Spleen (tissue), 11 donors: ENCODE measurements at regions not wholly inside any gene's neighbourhood (a gene's known extent, or its start where the extent isn't known, plus 50 kb on each side); places are given as distances from the start of the nearest gene placed in this dataset.
"Not testable (repeated sequence)": the region's sequence is repeated elsewhere in the genome, so short reads cannot be mapped to it uniquely, and the experiment has no call there.

Source experiments
- DNase-seq: peaks from one replicate; pipeline ENCODE4 v3.0.0-alpha.2; 2020
- H3K27ac ChIP-seq, 8 donors: fragments of 200-600 bp; sonication (generic) in 7 of 8; 1 replicate in 4 of 8; 2 replicates in 4 of 8; pipeline versions ENCODE4 v1.5.0 to v1.8.0; 2016 to 2021; ENCODE audit warnings: inconsistent platforms in 4 of 8, mild to moderate bottlenecking in 4 of 8, moderate library complexity in 1 of 8
- H3K27me3 ChIP-seq, 7 donors: fragments of 200-600 bp; sonication (generic) in 6 of 7; replicated peaks in 1 of 7; 1 replicate in 4 of 7; 2 replicates in 3 of 7; pipeline versions ENCODE4 v1.5.0 to v1.8.0; 2016 to 2021; ENCODE audit warnings: inconsistent platforms in 3 of 7, mild to moderate bottlenecking in 1 of 7
- H3K36me3 ChIP-seq, 6 donors: fragments of 200-600 bp; sonication (generic) in 5 of 6; 1 replicate in 4 of 6; 2 replicates in 2 of 6; pipeline versions ENCODE4 v1.5.0 to v1.8.0; 2016 to 2021; ENCODE audit warnings: inconsistent platforms in 2 of 6
- H3K4me1 ChIP-seq, 6 donors: fragments of 200-600 bp; sonication (generic) in 5 of 6; 1 replicate in 3 of 6; 2 replicates in 3 of 6; pipeline versions ENCODE4 v1.5.0 to v1.8.0; 2016 to 2021; ENCODE audit warnings: inconsistent platforms in 3 of 6
- H3K4me3 ChIP-seq, 8 donors: fragments of 200-600 bp; sonication (generic) in 7 of 8; 1 replicate in 4 of 8; 2 replicates in 4 of 8; pipeline versions ENCODE4 v1.5.0 to v1.8.0; 2016 to 2021; ENCODE audit warnings: inconsistent platforms in 4 of 8, mild to moderate bottlenecking in 4 of 8, moderate library complexity in 2 of 8
- H3K9me3 ChIP-seq, 8 donors: fragments of 200-600 bp; sonication (generic) in 7 of 8; 1 replicate in 4 of 8; 2 replicates in 4 of 8; pipeline versions ENCODE4 v1.5.0 to v1.8.0; 2016 to 2021; ENCODE audit warnings: inconsistent platforms in 4 of 8
- POLR2A ChIP-seq, 3 donors: fragments of 450-650 bp; IDR thresholded peaks; one replicate each; pipeline ENCODE4 v1.5.1; 2017; ENCODE audit warnings: antibody characterized with exemption in 3 of 3, mild to moderate bottlenecking in 1 of 3
- POLR2AphosphoS5 ChIP-seq, 3 donors: sonication (generic); formaldehyde crosslinking; IDR thresholded peaks; one replicate each; pipeline ENCODE4 v1.5.1; 2017; ENCODE audit warnings: antibody characterized with exemption in 3 of 3
- WGBS, 5 donors: extraction: QIAGEN DNeasy Blood & Tissue Kit in 3 of 5; methylation state at CpG; one replicate each; pipeline versions ENCODE4 v1.1.5 to v1.1.7; 2013 to 2018; 5-methylcytosine and 5-hydroxymethylcytosine counted together
- intact Hi-C: fragments of 100-400 bp; cut with DNase I; formaldehyde crosslinking; loops from one replicate; pipeline ENCODE4 v1.15.0; 2023; ENCODE audit warnings: low total_unique reads
- TF ChIP-seq, protein P1 (sequence below), 11 experiments: fragments of 200-600 bp in 7 of 11; fragments of 450-650 bp in 4 of 11; sonication (generic) in 4 of 11; IDR thresholded peaks in 8 of 11; conservative IDR thresholded peaks in 3 of 11; 1 replicate in 7 of 11; 2 replicates in 4 of 11; pipeline versions ENCODE4 v1.4.0 to v1.8.0; 2016 to 2021; ENCODE audit warnings: antibody characterized with exemption in 11 of 11, inconsistent platforms in 4 of 11, mild to moderate bottlenecking in 1 of 11
- donor health status: healthy with polysubstance abuse.
- donor health status: DM: no; HTN: no; CAD: no; lungs with moderate emphysema.
- donor health status: DM: no; HTN: no; CAD: no.
- donor health status: Bipolar disorder and iron deficiency.
- donor health status: healthy.
- donor health status: DM: no; HTN: no; CAD: no.
- donor health status: DM: yes; HTN: yes; CAD: no.

DNA sequence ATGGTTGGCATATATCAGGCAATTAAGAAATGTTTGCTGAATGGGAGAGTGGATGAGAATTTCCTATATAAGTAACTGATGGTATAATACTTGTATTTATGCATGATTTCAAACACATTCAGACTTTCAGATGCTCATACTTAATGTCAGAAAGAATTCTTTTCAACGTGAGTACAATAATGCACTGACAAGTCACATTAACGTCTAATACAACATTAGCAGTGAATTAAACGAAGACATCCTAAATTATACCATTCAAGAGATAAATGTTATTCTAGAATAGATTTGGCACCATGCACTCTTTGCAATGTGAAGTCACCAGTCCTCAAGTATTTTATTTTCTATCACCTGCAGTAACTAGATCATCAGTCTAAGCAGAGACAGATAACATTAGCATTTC lies 712.9 kb downstream of the TLE1 start:
- Histone ChIP-seq H3K27ac (no peak overlapping the region), H3K27me3 (no peaks in the 10 kb centered on the region), H3K4me1 (no peaks in the 10 kb centered on the region), H3K4me3 (no peak overlapping the region), H3K36me3 (no peaks in the 10 kb centered on the region), H3K9me3 (peaks cover 0 to 43% (median 25%) of the 10 kb centered on the region in 8 donors)
- 59 to 91% (median 71%) methylated on average over 3 of the region's 3 CpGs for WGBS, 5 donors
- no peak for DNase-seq
- TF ChIP-seq, protein P1, sequence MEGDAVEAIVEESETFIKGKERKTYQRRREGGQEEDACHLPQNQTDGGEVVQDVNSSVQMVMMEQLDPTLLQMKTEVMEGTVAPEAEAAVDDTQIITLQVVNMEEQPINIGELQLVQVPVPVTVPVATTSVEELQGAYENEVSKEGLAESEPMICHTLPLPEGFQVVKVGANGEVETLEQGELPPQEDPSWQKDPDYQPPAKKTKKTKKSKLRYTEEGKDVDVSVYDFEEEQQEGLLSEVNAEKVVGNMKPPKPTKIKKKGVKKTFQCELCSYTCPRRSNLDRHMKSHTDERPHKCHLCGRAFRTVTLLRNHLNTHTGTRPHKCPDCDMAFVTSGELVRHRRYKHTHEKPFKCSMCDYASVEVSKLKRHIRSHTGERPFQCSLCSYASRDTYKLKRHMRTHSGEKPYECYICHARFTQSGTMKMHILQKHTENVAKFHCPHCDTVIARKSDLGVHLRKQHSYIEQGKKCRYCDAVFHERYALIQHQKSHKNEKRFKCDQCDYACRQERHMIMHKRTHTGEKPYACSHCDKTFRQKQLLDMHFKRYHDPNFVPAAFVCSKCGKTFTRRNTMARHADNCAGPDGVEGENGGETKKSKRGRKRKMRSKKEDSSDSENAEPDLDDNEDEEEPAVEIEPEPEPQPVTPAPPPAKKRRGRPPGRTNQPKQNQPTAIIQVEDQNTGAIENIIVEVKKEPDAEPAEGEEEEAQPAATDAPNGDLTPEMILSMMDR (IDR thresholded peaks at IDR 0.05 in 8 of 11, conservative IDR thresholded peaks at IDR 0.05 in 3 of 11) = no peak
- intact Hi-C loops = no loop called here

DNA sequence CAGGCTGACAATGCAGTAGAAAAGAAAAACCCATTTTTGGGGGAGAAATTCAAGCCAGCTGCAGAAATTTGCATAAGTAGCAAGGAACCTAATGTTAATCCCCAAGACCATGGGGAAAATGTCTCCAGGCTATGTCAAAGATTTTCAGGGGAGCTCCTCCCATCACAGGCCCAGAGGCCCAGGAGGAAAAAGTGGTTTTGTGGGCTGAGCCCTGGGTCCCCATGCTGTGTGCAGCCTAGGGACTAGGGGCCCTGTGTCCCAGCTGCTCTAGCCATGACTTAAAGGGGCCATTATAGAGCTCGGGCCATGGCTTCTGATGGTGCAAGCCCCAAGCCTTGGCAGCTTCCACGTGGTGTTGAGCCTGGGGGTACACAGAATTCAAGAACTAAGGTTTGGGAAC lies 719.0 kb downstream of the TLE1 start:
- H3K27me3 ChIP-seq, H3K27ac ChIP-seq, H3K36me3 ChIP-seq, H3K4me1 ChIP-seq, H3K4me3 ChIP-seq, intact Hi-C loops, DNase-seq: not testable (repeated sequence)
- 68 to 83% (median 76%) methylated on average over 2 of the region's 2 CpGs; no CpG with 5 or more reads in 1 of the 5 donors for WGBS, 5 donors
- H3K9me3 ChIP-seq = peaks cover 0 to 33% (median 21%) of the 10 kb centered on the region in 8 donors

DNA sequence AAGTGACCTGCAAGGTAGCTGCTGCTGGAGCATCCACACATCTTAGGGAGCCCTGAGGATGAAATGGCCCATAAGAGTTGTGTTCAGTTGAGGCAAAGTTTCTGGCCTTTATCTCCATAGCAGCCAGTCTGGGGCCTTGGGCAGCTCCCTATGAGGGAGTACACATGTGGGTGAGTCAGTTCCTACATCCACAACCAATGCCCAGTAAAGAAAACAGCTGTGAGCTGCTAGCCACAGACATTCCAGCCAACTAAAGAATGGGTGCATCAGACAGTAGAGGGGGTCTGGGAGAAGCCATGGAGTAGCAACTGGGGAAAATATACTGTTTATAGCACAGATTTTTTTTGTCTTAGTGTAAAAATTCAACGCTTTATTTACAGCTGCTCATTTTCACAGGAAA lies 720.7 kb downstream of the TLE1 start:
- H3K27me3 ChIP-seq = no peaks in the 10 kb centered on the region
- WGBS, 5 donors = 89 to 98% (median 90%) methylated on average over 1 of the region's 1 CpG
- H3K4me3 ChIP-seq = no peak overlapping the region
- peaks cover 0 to 21% (median 8%) of the 10 kb centered on the region in 8 donors for H3K9me3 ChIP-seq
- no peaks in the 10 kb centered on the region for H3K4me1 ChIP-seq
- no peak overlapping the region for H3K27ac ChIP-seq
- no peaks in the 10 kb centered on the region for H3K36me3 ChIP-seq
- TF ChIP-seq POLR2AphosphoS5 (IDR thresholded peaks at IDR 0.05) (no peak), POLR2A (IDR thresholded peaks at IDR 0.05) (no peak)
- TF ChIP-seq, protein P1 (IDR thresholded peaks at IDR 0.05 in 8 of 11, conservative IDR thresholded peaks at IDR 0.05 in 3 of 11) = no peak
- intact Hi-C loops = no loop called here
- no peak for DNase-seq

DNA sequence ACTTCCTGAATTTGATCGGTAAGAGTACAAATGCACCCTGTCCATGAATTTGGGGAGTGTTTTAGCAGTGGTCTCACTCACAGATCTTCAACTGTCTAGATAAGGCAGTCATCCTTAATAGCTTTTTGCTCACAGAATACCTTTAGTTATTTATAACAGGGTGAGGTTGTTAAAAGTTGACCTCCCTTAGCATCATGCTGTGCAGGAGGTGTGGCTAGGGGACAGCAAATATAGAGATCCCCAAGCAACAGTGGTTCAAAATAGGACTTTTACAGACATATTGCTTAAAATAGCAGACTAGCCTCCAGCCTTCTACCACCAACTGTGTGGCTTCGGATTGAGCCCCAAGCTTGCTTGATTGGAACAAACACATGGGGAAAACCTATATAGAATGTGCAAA lies 724.4 kb downstream of the TLE1 start:
- Histone ChIP-seq H3K27ac (no peak overlapping the region), H3K4me3 (no peak overlapping the region), H3K36me3 (no peaks in the 10 kb centered on the region), H3K27me3 (no peaks in the 10 kb centered on the region), H3K9me3 (peaks cover 0 to 11% (median 2%) of the 10 kb centered on the region in 8 donors), H3K4me1 (no peaks in the 10 kb centered on the region)
- WGBS, 5 donors = 59 to 72% (median 63%) methylated on average over 2 of the region's 2 CpGs
- no peak for TF ChIP-seq POLR2AphosphoS5 (IDR thresholded peaks at IDR 0.05)
- TF ChIP-seq, protein P1 (IDR thresholded peaks at IDR 0.05 in 8 of 11, conservative IDR thresholded peaks at IDR 0.05 in 3 of 11) = no peak
- TF ChIP-seq POLR2A (IDR thresholded peaks at IDR 0.05) = no peak
- DNase-seq = no peak
- intact Hi-C loops = no loop called here

DNA sequence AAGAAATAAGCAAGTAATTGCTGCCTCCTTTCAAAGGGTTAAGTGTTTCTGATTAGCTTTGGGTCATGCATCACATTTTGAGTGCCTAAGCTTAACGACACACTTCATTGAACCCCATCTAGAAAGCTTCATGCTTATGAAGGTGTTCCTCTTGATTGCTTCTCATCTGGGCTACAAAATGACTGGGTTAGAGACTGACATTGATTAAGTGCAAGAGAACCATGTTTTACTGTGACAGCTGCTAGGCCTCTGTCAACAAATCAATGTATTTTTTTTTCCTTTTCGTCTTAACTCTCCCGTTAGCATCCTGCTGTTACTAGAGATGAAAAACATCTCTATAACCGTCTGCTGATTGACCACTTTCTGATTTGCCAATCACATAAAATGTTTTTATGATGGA lies 725.0 kb downstream of the TLE1 start:
- Histone ChIP-seq H3K4me3 (no peak overlapping the region), H3K4me1 (no peaks in the 10 kb centered on the region), H3K27ac (no peak overlapping the region), H3K36me3 (no peaks in the 10 kb centered on the region), H3K9me3 (peaks cover 0 to 7% (median 0%) of the 10 kb centered on the region in 8 donors), H3K27me3 (no peaks in the 10 kb centered on the region)
- no peak for DNase-seq
- 57 to 79% (median 72%) methylated on average over 4 of the region's 4 CpGs for WGBS, 5 donors
- intact Hi-C loops = no loop called here
- TF ChIP-seq POLR2AphosphoS5 (IDR thresholded peaks at IDR 0.05) = no peak
- TF ChIP-seq, protein P1 (IDR thresholded peaks at IDR 0.05 in 8 of 11, conservative IDR thresholded peaks at IDR 0.05 in 3 of 11) = no peak
